ENCODE measurements at regions not wholly inside any gene's neighbourhood (a gene's known extent, or its start where the extent isn't known, plus 50 kb on each side); places are given as distances from the start of the nearest gene placed in this dataset.

- TF ChIP-seq CTCF (conservative IDR thresholded peaks at IDR 0.05; ENCODE audit: low read length) (no peak), EZH2phosphoT487 (IDR thresholded peaks at IDR 0.05; ENCODE audit: borderline replicate concordance) (no peak)
Observed at GRCh38 chr4:120209706-120210105, 143.1 kb upstream of the MAD2L1 start.

Measured in Loucy (cell line).